ENCODE measurements at regions not wholly inside any gene's neighbourhood (a gene's known extent, or its start where the extent isn't known, plus 50 kb on each side); places are given as distances from the start of the nearest gene placed in this dataset.

DNA sequence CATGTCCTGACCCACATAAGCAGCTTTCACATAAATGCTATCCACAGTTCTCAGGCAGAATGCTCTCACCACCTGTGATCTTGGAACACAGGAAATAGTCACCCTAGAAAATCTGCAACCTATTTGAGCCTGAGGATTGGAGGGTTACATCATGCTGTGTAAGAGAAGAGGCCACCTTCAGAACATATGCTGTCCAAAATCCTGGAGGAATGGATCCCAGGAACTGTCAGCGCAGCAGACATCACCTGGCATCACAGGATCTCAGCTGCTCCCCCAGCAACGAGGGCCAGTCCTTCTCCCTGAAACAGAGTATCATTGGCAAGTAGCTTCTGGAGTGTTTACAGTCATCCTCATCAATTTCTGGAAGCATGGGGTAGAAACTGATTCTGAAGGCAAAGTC lies 63.2 kb upstream of the LTA4H start:
- DNase-seq = no peak
- Histone ChIP-seq H3K36me3 (no peaks in the 10 kb centered on the region), H3K27ac (no peak overlapping the region), H3K27me3 (no peaks in the 10 kb centered on the region), H3K9me3 (no peaks in the 10 kb centered on the region), H3K4me3 (no peak overlapping the region), H3K4me1 (ENCODE audit: insufficient read depth) (peaks cover 2% of the 10 kb centered on the region)
- intact Hi-C loops (cut with DNase I) = no loop called here
- TF ChIP-seq EP300 (IDR thresholded peaks at IDR 0.05) (no peak), POLR2A (IDR thresholded peaks at IDR 0.05) (no peak)
- TF ChIP-seq, protein P1, sequence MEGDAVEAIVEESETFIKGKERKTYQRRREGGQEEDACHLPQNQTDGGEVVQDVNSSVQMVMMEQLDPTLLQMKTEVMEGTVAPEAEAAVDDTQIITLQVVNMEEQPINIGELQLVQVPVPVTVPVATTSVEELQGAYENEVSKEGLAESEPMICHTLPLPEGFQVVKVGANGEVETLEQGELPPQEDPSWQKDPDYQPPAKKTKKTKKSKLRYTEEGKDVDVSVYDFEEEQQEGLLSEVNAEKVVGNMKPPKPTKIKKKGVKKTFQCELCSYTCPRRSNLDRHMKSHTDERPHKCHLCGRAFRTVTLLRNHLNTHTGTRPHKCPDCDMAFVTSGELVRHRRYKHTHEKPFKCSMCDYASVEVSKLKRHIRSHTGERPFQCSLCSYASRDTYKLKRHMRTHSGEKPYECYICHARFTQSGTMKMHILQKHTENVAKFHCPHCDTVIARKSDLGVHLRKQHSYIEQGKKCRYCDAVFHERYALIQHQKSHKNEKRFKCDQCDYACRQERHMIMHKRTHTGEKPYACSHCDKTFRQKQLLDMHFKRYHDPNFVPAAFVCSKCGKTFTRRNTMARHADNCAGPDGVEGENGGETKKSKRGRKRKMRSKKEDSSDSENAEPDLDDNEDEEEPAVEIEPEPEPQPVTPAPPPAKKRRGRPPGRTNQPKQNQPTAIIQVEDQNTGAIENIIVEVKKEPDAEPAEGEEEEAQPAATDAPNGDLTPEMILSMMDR (IDR thresholded peaks at IDR 0.05) = no peak
- WGBS, 3 donors = 63 to 80% (median 75%) methylated on average over 2 of the region's 2 CpGs

DNA sequence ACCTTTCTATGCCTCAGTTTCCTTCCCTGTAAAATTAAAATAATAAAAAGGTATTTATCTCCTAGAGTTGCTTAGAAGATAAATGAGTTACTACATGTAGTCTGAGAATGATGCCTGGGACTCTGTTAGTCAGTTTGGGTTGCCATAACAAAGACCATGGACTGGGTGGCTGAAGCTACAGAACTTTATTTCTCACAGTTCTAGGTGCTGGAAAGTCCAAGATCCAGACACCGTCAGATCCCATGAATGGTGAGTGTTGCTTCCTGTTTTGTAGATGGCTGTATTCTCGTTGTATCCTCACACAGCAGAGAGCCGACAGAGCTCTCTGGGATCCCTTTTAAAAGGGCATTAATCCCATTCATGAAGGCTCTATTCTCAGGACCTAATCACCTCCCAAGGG lies 64.0 kb upstream of the LTA4H start:
- no peaks in the 10 kb centered on the region for H3K9me3 ChIP-seq
- 57 to 83% (median 79%) methylated on average over 3 of the region's 3 CpGs for WGBS, 3 donors
- no peak overlapping the region for H3K4me3 ChIP-seq
- DNase-seq = no peak
- TF ChIP-seq EP300 (IDR thresholded peaks at IDR 0.05) = no peak
- TF ChIP-seq, protein P1 (IDR thresholded peaks at IDR 0.05) = no peak
- no peak for TF ChIP-seq POLR2A (IDR thresholded peaks at IDR 0.05)
- H3K27me3 ChIP-seq = no peaks in the 10 kb centered on the region
- no peak overlapping the region for H3K27ac ChIP-seq
- H3K36me3 ChIP-seq = no peaks in the 10 kb centered on the region
- no peaks in the 10 kb centered on the region for H3K4me1 ChIP-seq (ENCODE audit: insufficient read depth)
- intact Hi-C loops (cut with DNase I) = no loop called here

DNA sequence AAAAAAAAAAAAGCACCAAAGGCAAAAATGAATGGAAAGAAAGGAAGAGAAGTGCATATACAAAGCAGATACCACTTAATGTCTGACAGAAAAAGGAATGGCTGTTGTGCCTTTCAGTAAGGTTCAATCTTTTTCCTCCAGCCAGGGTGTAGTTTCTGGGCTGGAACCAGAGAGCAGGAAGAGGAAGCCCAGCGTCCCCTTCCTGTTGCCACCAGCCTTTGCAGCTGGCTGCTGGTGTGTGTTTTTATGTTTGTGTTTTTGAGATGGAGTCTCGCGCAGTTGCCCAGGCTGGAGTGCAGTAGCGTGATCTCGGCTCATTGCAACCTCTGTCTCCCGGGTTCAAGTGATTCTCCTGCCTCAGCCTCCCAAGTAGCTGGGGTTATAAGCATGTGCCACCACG lies 64.6 kb upstream of the LTA4H start:
- H3K27ac ChIP-seq = no peak overlapping the region
- no peak for DNase-seq
- H3K36me3 ChIP-seq = no peaks in the 10 kb centered on the region
- no peak overlapping the region for H3K4me3 ChIP-seq
- H3K4me1 ChIP-seq (ENCODE audit: insufficient read depth) = no peaks in the 10 kb centered on the region
- H3K9me3 ChIP-seq = no peaks in the 10 kb centered on the region
- intact Hi-C loops (cut with DNase I) = no loop called here
- WGBS, 3 donors = 86 to 92% (median 91%) methylated on average over 7 of the region's 7 CpGs
- H3K27me3 ChIP-seq = no peaks in the 10 kb centered on the region
- no peak for TF ChIP-seq EP300 (IDR thresholded peaks at IDR 0.05)
- TF ChIP-seq POLR2A (IDR thresholded peaks at IDR 0.05) = no peak
- TF ChIP-seq, protein P1 (IDR thresholded peaks at IDR 0.05) = no peak

DNA sequence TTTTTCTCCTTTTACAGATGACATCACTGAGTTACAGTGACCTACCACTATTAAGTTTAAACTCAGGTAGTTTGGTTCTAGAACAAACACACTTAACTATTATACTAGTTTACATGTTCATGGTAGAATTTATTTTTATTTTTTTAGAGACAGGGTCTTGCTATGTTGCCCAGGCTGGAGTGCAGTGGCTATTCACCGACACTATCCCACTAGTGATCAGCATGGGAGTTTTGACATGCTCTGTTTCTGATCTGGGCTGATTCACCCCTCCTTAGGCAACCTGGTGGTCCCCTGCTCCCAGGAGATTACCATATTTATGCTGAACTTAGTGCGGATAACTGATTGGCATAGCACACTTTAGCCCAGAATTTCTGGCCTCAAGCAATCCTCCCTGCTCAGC lies 66.4 kb upstream of the LTA4H start:
- no peak overlapping the region for H3K4me3 ChIP-seq
- H3K9me3 ChIP-seq = no peaks in the 10 kb centered on the region
- no peak for TF ChIP-seq POLR2A (IDR thresholded peaks at IDR 0.05)
- TF ChIP-seq EP300 (IDR thresholded peaks at IDR 0.05) = no peak
- TF ChIP-seq, protein P1 (IDR thresholded peaks at IDR 0.05) = no peak
- H3K36me3 ChIP-seq = no peaks in the 10 kb centered on the region
- no peak for DNase-seq
- no peaks in the 10 kb centered on the region for H3K27me3 ChIP-seq
- intact Hi-C loops (cut with DNase I) = no loop called here
- WGBS, 3 donors = 91 to 100% (median 94%) methylated on average over 2 of the region's 2 CpGs
- no peak overlapping the region for H3K27ac ChIP-seq
- H3K4me1 ChIP-seq (ENCODE audit: insufficient read depth) = no peaks in the 10 kb centered on the region
